Adrenal gland (tissue), 5 donors: ENCODE measurements at regions not wholly inside any gene's neighbourhood (a gene's known extent, or its start where the extent isn't known, plus 50 kb on each side); places are given as distances from the start of the nearest gene placed in this dataset.

Experiments
- CTCF ChIP-seq, 6 experiments: fragments of 450-650 bp in 4 of 6; fragments of 200-600 bp in 2 of 6; sonication (generic) in 1 of 6; IDR thresholded peaks; 1 replicate in 5 of 6; 2 replicates in 1 of 6; pipeline versions ENCODE4 v1.5.1 to v1.8.0; 2016 to 2021; ENCODE audit warnings: antibody characterized with exemption in 6 of 6, mild to moderate bottlenecking in 2 of 6, moderate library complexity in 1 of 6
- POLR2A ChIP-seq, 2 donors: fragments of 450-650 bp; IDR thresholded peaks; one replicate each; pipeline ENCODE4 v1.6.1; 2017; ENCODE audit warnings: antibody characterized with exemption in 2 of 2, mild to moderate bottlenecking in 2 of 2, moderate library complexity in 1 of 2
- donor health status: DM: no; HTN: no; CAD: no.

GRCh38 chr5:74289691-74290090 is 350.8 kb downstream of the ENC1 start:
- TF ChIP-seq CTCF (IDR thresholded peaks at IDR 0.05) (no peak), POLR2A (IDR thresholded peaks at IDR 0.05) (no peak)
